HEK293 (cell line): ENCODE measurements at regions not wholly inside any gene's neighbourhood (a gene's known extent, or its start where the extent isn't known, plus 50 kb on each side); places are given as distances from the start of the nearest gene placed in this dataset.

Source experiments
- CTCF ChIA-PET: fragments of 350-600 bp; formaldehyde crosslinking; extraction: SDS; loops from one replicate; lab custom pipeline; 2021; ENCODE audit warnings: antibody characterized with exemption; lab: Yijun Ruan, JAX
- POLR2A ChIA-PET: fragments of 300-600 bp; formaldehyde crosslinking; extraction: SDS; loops from one replicate; lab custom pipeline; 2020; ENCODE audit warnings: antibody characterized with exemption, inconsistent platforms; lab: Yijun Ruan, JAX
- H3K27ac ChIP-seq: fragments of 200-500 bp; sonication (Bioruptor generic); 2 replicates; pipeline ENCODE4 v1.5.1; 2014; ENCODE audit warnings: low read depth, low read length, control low read depth, inconsistent platforms; ENCODE audit errors: extremely low read depth
- H3K36me3 ChIP-seq, 2 experiments: fragments of 200-500 bp in 1 of 2; sonication (Bioruptor generic) in 1 of 2; 1 replicate in 1 of 2; 2 replicates in 1 of 2; pipeline ENCODE4 v1.5.1; 2014 to 2017; ENCODE audit warnings: inconsistent platforms in 2 of 2, low read length in 2 of 2; ENCODE audit not compliant: control insufficient read depth in 2 of 2, insufficient read depth in 1 of 2
- H3K4me1 ChIP-seq: fragments of 200-500 bp; sonication (Bioruptor generic); 2 replicates; pipeline ENCODE4 v1.5.1; 2014; ENCODE audit warnings: mild to moderate bottlenecking, low read length, inconsistent platforms; ENCODE audit not compliant: control insufficient read depth, insufficient read depth
- H3K4me3 ChIP-seq: 2 replicates; pipeline ENCODE4 v1.5.1; 2011; ENCODE audit warnings: low read depth, mild to moderate bottlenecking, control low read depth, low read length, moderate library complexity
- H3K9me3 ChIP-seq: fragments of 200-500 bp; sonication (Bioruptor generic); 2 replicates; pipeline ENCODE4 v1.5.1; 2014; ENCODE audit warnings: low read depth, low read length, inconsistent platforms; ENCODE audit not compliant: control insufficient read depth, insufficient read depth
- ATF2 ChIP-seq: fragments of 450-650 bp; formaldehyde crosslinking; IDR thresholded peaks from 2 replicates; pipeline ENCODE4 v1.5.1; 2016; ENCODE audit warnings: missing biosample characterization, missing genetic modification characterization, low read depth
- KLF10 ChIP-seq: fragments of 450-650 bp; IDR thresholded peaks from 2 replicates; pipeline ENCODE4 v1.5.1; 2018; ENCODE audit warnings: missing biosample characterization, mild to moderate bottlenecking, missing genetic modification characterization
- ZBTB20 ChIP-seq: fragments of 450-650 bp; formaldehyde crosslinking; IDR thresholded peaks from 2 replicates; pipeline ENCODE4 v1.5.1; 2016; ENCODE audit warnings: missing biosample characterization, missing genetic modification characterization
- ZNF19 ChIP-seq: fragments of 450-650 bp; formaldehyde crosslinking; IDR thresholded peaks from 2 replicates; pipeline ENCODE4; 2016; ENCODE audit warnings: missing biosample characterization, missing genetic modification characterization, low read depth
- ZNF26 ChIP-seq: fragments of 450-650 bp; formaldehyde crosslinking; IDR thresholded peaks from 2 replicates; pipeline ENCODE4 v1.5.1; 2016; ENCODE audit warnings: missing biosample characterization, missing genetic modification characterization
- ZNF341 ChIP-seq: fragments of 450-650 bp; formaldehyde crosslinking; IDR thresholded peaks from 2 replicates; pipeline ENCODE4; 2016; ENCODE audit warnings: low read depth, missing biosample characterization, missing genetic modification characterization
- ZNF426 ChIP-seq: fragments of 450-650 bp; formaldehyde crosslinking; IDR thresholded peaks from 2 replicates; pipeline ENCODE4 v1.5.1; 2017; ENCODE audit warnings: missing biosample characterization, missing genetic modification characterization, mild to moderate bottlenecking, inconsistent platforms, moderate library complexity
- ZNF596 ChIP-seq: fragments of 450-650 bp; IDR thresholded peaks from 2 replicates; pipeline ENCODE4 v1.5.0; 2018; ENCODE audit warnings: missing biosample characterization, mild to moderate bottlenecking, missing genetic modification characterization, moderate library complexity
- ZNF660 ChIP-seq: fragments of 450-650 bp; IDR thresholded peaks from 2 replicates; pipeline ENCODE4 v1.5.1; 2018; ENCODE audit warnings: missing biosample characterization, mild to moderate bottlenecking, missing genetic modification characterization
- ZNF701 ChIP-seq: fragments of 450-650 bp; formaldehyde crosslinking; IDR thresholded peaks from 2 replicates; pipeline ENCODE4 v1.5.1; 2016; ENCODE audit warnings: missing biosample characterization, missing genetic modification characterization
- ZNF76 ChIP-seq: fragments of 450-650 bp; formaldehyde crosslinking; IDR thresholded peaks from 2 replicates; pipeline ENCODE4; 2016; ENCODE audit warnings: low read depth, missing biosample characterization, missing genetic modification characterization, borderline replicate concordance
- ZNF791 ChIP-seq: fragments of 450-650 bp; formaldehyde crosslinking; IDR thresholded peaks from 2 replicates; pipeline ENCODE4 v1.5.1; 2016; ENCODE audit warnings: missing biosample characterization, missing genetic modification characterization
- TF ChIP-seq, protein P1 (sequence below): fragments of 450-650 bp; formaldehyde crosslinking; IDR thresholded peaks from 2 replicates; pipeline ENCODE4 v1.5.1; 2016; ENCODE audit warnings: missing biosample characterization, missing genetic modification characterization
- TF ChIP-seq, protein P2 (sequence below): fragments of 450-650 bp; formaldehyde crosslinking; IDR thresholded peaks from 2 replicates; pipeline ENCODE4 v1.5.1; 2017; ENCODE audit warnings: missing biosample characterization, missing genetic modification characterization
- TF ChIP-seq, protein P3 (sequence below): fragments of 450-650 bp; formaldehyde crosslinking; IDR thresholded peaks from 2 replicates; pipeline ENCODE4 v1.5.1; 2016; ENCODE audit warnings: missing biosample characterization, missing genetic modification characterization
- TF ChIP-seq, protein P4 (sequence below): fragments of 450-650 bp; formaldehyde crosslinking; IDR thresholded peaks from 2 replicates; pipeline ENCODE4 v1.5.1; 2017; ENCODE audit warnings: missing biosample characterization, missing genetic modification characterization

DNA sequence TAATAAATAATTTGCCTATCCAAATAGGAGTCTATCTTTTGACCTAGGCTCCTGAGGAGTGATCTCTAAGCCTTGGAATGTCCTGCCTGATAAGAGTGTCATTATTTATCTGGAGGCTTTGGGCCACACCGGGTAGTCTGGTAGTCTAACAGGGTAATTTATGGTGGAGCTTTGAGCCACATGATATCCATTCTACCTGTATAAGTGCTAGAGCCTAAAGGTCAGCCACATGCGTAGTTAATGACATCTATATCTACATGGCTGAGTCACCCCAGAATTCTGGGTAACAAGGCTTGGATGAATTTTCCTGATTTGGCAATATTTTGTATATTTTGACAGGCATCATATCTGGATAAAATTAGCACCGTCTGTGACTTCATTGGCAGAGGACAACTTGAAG is 681.4 kb downstream of the MCTP2 start:
- no peaks in the 10 kb centered on the region for H3K9me3 ChIP-seq
- CTCF ChIA-PET: interaction anchor here (0.5 kb wide), 1 partner anchor 83 kb away, joined by 3 read pairs; no protein-coding TSS in a partner anchor

More for the DNA sequence above, 681.4 kb downstream of the MCTP2 start:
- POLR2A ChIA-PET: no interaction called here
- Histone ChIP-seq H3K4me1 (no peaks in the 10 kb centered on the region), H3K27ac (no peak overlapping the region), H3K36me3 (no peaks in the 10 kb centered on the region), H3K4me3 (no peak overlapping the region)
- TF ChIP-seq, protein P1, sequence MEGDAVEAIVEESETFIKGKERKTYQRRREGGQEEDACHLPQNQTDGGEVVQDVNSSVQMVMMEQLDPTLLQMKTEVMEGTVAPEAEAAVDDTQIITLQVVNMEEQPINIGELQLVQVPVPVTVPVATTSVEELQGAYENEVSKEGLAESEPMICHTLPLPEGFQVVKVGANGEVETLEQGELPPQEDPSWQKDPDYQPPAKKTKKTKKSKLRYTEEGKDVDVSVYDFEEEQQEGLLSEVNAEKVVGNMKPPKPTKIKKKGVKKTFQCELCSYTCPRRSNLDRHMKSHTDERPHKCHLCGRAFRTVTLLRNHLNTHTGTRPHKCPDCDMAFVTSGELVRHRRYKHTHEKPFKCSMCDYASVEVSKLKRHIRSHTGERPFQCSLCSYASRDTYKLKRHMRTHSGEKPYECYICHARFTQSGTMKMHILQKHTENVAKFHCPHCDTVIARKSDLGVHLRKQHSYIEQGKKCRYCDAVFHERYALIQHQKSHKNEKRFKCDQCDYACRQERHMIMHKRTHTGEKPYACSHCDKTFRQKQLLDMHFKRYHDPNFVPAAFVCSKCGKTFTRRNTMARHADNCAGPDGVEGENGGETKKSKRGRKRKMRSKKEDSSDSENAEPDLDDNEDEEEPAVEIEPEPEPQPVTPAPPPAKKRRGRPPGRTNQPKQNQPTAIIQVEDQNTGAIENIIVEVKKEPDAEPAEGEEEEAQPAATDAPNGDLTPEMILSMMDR: no peak
- TF ChIP-seq, protein P2, sequence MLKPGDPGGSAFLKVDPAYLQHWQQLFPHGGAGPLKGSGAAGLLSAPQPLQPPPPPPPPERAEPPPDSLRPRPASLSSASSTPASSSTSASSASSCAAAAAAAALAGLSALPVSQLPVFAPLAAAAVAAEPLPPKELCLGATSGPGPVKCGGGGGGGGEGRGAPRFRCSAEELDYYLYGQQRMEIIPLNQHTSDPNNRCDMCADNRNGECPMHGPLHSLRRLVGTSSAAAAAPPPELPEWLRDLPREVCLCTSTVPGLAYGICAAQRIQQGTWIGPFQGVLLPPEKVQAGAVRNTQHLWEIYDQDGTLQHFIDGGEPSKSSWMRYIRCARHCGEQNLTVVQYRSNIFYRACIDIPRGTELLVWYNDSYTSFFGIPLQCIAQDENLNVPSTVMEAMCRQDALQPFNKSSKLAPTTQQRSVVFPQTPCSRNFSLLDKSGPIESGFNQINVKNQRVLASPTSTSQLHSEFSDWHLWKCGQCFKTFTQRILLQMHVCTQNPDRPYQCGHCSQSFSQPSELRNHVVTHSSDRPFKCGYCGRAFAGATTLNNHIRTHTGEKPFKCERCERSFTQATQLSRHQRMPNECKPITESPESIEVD: no peak
- TF ChIP-seq ZNF426 (tag by site-specific recombination) (no peak), KLF10 (tag by site-specific recombination) (no peak), ZNF76 (tag by site-specific recombination) (no peak), ZNF341 (no peak), ZNF596 (tag by site-specific recombination) (no peak), ZNF19 (tag by site-specific recombination) (no peak), ZNF660 (no peak), ZNF701 (tag by site-specific recombination) (no peak), ZBTB20 (tag by site-specific recombination) (no peak), ZNF26 (tag by site-specific recombination) (no peak), ZNF791 (tag by site-specific recombination) (no peak), ATF2 (no peak)
- TF ChIP-seq, protein P3, sequence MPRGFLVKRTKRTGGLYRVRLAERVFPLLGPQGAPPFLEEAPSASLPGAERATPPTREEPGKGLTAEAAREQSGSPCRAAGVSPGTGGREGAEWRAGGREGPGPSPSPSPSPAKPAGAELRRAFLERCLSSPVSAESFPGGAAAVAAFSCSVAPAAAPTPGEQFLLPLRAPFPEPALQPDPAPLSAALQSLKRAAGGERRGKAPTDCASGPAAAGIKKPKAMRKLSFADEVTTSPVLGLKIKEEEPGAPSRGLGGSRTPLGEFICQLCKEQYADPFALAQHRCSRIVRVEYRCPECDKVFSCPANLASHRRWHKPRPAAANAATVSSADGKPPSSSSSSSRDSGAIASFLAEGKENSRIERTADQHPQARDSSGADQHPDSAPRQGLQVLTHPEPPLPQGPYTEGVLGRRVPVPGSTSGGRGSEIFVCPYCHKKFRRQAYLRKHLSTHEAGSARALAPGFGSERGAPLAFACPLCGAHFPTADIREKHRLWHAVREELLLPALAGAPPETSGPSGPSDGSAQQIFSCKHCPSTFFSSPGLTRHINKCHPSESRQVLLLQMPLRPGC (tag by site-specific recombination): no peak
- TF ChIP-seq, protein P4, sequence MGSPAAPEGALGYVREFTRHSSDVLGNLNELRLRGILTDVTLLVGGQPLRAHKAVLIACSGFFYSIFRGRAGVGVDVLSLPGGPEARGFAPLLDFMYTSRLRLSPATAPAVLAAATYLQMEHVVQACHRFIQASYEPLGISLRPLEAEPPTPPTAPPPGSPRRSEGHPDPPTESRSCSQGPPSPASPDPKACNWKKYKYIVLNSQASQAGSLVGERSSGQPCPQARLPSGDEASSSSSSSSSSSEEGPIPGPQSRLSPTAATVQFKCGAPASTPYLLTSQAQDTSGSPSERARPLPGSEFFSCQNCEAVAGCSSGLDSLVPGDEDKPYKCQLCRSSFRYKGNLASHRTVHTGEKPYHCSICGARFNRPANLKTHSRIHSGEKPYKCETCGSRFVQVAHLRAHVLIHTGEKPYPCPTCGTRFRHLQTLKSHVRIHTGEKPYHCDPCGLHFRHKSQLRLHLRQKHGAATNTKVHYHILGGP (tag by site-specific recombination): no peak
